Suprapubic skin (tissue), 3 donors: ENCODE measurements at regions not wholly inside any gene's neighbourhood (a gene's known extent, or its start where the extent isn't known, plus 50 kb on each side); places are given as distances from the start of the nearest gene placed in this dataset.

ENCODE experiments used
- POLR2AphosphoS5 ChIP-seq, 3 donors: sonication (generic); formaldehyde crosslinking; IDR thresholded peaks; one replicate each; pipeline ENCODE4 v1.6.1; 2017; ENCODE audit warnings: antibody characterized with exemption in 3 of 3
- TF ChIP-seq, protein P1 (sequence below), 2 donors: fragments of 200-600 bp in 1 of 2; fragments of 450-650 bp in 1 of 2; sonication (generic) in 1 of 2; IDR thresholded peaks; one replicate each; pipeline ENCODE4 v1.5.1; 2016 to 2019; ENCODE audit warnings: antibody characterized with exemption in 2 of 2, mild to moderate bottlenecking in 1 of 2, moderate library complexity in 1 of 2

DNA sequence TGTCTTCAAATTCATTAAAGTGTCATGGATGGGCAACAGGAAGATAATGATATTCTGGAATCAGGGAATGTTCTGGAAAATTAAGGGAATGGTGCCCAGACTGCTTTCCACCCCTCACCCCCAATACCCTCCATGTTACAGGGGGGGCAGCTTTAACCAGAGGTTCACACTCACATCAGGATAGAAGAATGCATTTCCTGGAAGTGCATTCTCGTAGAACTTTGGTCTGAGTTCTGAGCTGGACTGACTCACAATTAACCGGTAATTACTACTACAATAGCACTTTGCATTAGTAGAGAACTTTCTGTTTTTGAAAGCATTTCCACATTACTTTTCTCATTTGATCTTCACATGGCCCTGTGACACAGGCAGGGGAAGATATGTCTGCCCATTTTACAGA lies 52.5 kb upstream of the SHISA3 start:
- TF ChIP-seq, protein P1, sequence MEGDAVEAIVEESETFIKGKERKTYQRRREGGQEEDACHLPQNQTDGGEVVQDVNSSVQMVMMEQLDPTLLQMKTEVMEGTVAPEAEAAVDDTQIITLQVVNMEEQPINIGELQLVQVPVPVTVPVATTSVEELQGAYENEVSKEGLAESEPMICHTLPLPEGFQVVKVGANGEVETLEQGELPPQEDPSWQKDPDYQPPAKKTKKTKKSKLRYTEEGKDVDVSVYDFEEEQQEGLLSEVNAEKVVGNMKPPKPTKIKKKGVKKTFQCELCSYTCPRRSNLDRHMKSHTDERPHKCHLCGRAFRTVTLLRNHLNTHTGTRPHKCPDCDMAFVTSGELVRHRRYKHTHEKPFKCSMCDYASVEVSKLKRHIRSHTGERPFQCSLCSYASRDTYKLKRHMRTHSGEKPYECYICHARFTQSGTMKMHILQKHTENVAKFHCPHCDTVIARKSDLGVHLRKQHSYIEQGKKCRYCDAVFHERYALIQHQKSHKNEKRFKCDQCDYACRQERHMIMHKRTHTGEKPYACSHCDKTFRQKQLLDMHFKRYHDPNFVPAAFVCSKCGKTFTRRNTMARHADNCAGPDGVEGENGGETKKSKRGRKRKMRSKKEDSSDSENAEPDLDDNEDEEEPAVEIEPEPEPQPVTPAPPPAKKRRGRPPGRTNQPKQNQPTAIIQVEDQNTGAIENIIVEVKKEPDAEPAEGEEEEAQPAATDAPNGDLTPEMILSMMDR (IDR thresholded peaks at IDR 0.05) = no peak
- TF ChIP-seq POLR2AphosphoS5 (IDR thresholded peaks at IDR 0.05) = no peak
